ENCODE measurements at regions not wholly inside any gene's neighbourhood (a gene's known extent, or its start where the extent isn't known, plus 50 kb on each side); places are given as distances from the start of the nearest gene placed in this dataset.

DNA sequence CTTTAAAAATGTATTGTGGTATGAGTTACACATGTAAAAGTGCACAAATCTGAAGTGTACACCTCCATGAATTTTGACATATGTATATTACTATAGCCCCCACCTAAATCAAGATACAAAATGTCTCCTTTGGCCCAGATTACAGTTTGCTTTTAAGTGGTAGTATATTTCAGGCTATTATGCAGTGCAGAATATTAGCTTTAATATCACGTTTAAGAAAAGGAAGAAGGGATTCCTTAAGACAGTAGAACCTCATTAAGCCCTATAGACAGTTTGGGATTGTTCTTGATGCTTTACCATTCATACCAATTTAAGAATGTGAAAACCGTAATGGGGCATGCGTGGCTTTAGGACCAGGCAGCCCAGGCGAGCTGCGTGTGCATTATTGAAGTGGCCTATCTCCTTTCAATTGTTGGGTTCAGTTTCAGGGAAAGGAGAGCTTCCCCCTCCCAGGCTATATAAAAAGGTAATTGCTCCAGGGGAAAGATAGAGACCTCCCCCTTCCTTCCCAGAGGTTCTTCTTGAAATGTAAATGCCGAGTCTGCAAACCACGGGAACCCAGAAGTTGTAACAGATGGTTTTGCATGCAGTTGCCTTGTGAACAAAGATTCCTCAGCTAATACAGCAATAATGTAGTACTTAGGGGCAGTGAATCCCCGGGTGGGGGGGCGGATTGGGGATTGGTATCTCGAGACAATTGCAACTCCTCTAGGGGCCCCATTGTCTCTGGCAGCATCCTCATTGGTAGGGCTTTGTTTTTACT is 106.1 kb downstream of the UCHL1 start:
- Histone ChIP-seq H3K4me2 (ENCODE audit: insufficient read depth, low read length) (no peak overlapping the region), H3K27ac (ENCODE audit: insufficient read depth, low read depth, low read length) (no peak overlapping the region), H3K4me3 (replicated peaks in 1 of 3; ENCODE audit: insufficient read depth in 1 of 3, low read depth in 1 of 3, low read length in 3 of 3) (no peak overlapping the region), H3K79me2 (ENCODE audit: control insufficient read depth, insufficient read depth, low read length) (no peaks in the 10 kb centered on the region), H2AFZ (ENCODE audit: low read depth, low read length) (no peak overlapping the region), H3K9ac (replicated peaks; ENCODE audit: extremely low read depth, insufficient read depth, low read length) (no peak overlapping the region), H4K20me1 (replicated peaks; ENCODE audit: control insufficient read depth, extremely low read depth, insufficient read depth, low read length) (no peaks in the 10 kb centered on the region), H3K27me3 (ENCODE audit: control insufficient read depth in 2 of 2, insufficient read depth in 2 of 2, low read length in 2 of 2) (peaks cover 11 to 59% of the 10 kb centered on the region in 2 experiments), H3K4me1 (ENCODE audit: control insufficient read depth, extremely low read depth, insufficient read depth, low read length) (peaks cover 3% of the 10 kb centered on the region), H3K9me1 (replicated peaks; ENCODE audit: control insufficient read depth, extremely low read depth, insufficient read depth, low read length) (no peaks in the 10 kb centered on the region), H3K9me3 (replicated peaks; ENCODE audit: control insufficient read depth, insufficient read depth, low read length) (no peaks in the 10 kb centered on the region), H3K36me3 (ENCODE audit: control insufficient read depth in 2 of 2, extremely low read depth in 1 of 2, insufficient read depth in 2 of 2, low read length in 2 of 2) (peaks cover 0 to 2% of the 10 kb centered on the region in 2 experiments)
- dilution Hi-C loops (cut with MboI; ENCODE audit: extremely low pct_ligation_motif_present, low sequenced_read_pairs) (no loop called here), intact Hi-C loops (cut with micrococcal nuclease) (loop anchor here (5.0 to 10.0 kb wide), 2 partner anchors 174 to 282 kb away; partner anchors contain the start of gene LIMCH1)
- DNase-seq (ENCODE audit: low read depth, low spot score) = no peak
- BruUV-seq (replicated peaks) = TSS peak; percentile 15
- ChIA-PET CTCF (interaction anchor here (1.6 kb wide), 2 partner anchors 82 to 104 kb away, joined by 3 to 5 read pairs; no protein-coding TSS in a partner anchor), POLR2A (no interaction called here)
- TF ChIP-seq EZH2 (IDR thresholded peaks at IDR 0.05; ENCODE audit: borderline replicate concordance, low read depth, low read length, severe bottlenecking) (no peak), JUN (IDR thresholded peaks at IDR 0.05; ENCODE audit: borderline replicate concordance, insufficient read depth, insufficient read length, low read depth) (no peak), POLR2A (IDR thresholded peaks at IDR 0.05; ENCODE audit: low read depth, low read length) (no peak), FOS (IDR thresholded peaks at IDR 0.05; ENCODE audit: borderline replicate concordance, insufficient read depth, low read length) (no peak), MYC (IDR thresholded peaks at IDR 0.05; ENCODE audit: low read depth, low read length) (no peak)
- TF ChIP-seq, protein P1, sequence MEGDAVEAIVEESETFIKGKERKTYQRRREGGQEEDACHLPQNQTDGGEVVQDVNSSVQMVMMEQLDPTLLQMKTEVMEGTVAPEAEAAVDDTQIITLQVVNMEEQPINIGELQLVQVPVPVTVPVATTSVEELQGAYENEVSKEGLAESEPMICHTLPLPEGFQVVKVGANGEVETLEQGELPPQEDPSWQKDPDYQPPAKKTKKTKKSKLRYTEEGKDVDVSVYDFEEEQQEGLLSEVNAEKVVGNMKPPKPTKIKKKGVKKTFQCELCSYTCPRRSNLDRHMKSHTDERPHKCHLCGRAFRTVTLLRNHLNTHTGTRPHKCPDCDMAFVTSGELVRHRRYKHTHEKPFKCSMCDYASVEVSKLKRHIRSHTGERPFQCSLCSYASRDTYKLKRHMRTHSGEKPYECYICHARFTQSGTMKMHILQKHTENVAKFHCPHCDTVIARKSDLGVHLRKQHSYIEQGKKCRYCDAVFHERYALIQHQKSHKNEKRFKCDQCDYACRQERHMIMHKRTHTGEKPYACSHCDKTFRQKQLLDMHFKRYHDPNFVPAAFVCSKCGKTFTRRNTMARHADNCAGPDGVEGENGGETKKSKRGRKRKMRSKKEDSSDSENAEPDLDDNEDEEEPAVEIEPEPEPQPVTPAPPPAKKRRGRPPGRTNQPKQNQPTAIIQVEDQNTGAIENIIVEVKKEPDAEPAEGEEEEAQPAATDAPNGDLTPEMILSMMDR (IDR thresholded peaks at IDR 0.05; ENCODE audit: extremely low read depth in 1 of 2, insufficient read depth in 1 of 2, low read depth in 1 of 2, low read length in 2 of 2) = no peak
- TF ChIP-seq, protein P2, sequence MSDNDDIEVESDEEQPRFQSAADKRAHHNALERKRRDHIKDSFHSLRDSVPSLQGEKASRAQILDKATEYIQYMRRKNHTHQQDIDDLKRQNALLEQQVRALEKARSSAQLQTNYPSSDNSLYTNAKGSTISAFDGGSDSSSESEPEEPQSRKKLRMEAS (IDR thresholded peaks at IDR 0.05; ENCODE audit: insufficient read depth, insufficient read length) = no peak
- FAIRE-seq = no peak

Measured in endothelial cell of umbilical vein (primary cell).